ENCODE measurements at regions not wholly inside any gene's neighbourhood (a gene's known extent, or its start where the extent isn't known, plus 50 kb on each side); places are given as distances from the start of the nearest gene placed in this dataset.

DNA sequence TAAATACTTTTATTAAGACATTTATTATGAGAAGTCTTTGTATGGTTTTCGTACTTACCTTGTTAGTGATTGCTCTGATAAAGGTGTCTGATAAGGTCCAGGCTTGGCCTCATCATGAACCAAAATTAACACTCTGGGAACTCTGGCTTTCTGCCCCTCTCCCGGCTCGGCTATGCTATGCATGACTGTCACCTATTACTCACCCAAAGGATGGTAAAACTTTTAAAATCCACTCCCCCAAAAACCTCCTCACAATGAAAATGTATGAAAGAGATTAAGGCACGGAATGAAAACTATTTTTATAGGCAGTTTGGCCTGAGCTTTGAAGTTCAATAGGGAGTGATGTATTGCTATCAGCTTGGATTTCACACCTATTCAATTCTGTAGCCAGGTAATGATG is 217.3 kb upstream of the TBX3 start:
- TF ChIP-seq, protein P1, sequence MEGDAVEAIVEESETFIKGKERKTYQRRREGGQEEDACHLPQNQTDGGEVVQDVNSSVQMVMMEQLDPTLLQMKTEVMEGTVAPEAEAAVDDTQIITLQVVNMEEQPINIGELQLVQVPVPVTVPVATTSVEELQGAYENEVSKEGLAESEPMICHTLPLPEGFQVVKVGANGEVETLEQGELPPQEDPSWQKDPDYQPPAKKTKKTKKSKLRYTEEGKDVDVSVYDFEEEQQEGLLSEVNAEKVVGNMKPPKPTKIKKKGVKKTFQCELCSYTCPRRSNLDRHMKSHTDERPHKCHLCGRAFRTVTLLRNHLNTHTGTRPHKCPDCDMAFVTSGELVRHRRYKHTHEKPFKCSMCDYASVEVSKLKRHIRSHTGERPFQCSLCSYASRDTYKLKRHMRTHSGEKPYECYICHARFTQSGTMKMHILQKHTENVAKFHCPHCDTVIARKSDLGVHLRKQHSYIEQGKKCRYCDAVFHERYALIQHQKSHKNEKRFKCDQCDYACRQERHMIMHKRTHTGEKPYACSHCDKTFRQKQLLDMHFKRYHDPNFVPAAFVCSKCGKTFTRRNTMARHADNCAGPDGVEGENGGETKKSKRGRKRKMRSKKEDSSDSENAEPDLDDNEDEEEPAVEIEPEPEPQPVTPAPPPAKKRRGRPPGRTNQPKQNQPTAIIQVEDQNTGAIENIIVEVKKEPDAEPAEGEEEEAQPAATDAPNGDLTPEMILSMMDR (conservative IDR thresholded peaks at IDR 0.05) = no peak
- TF ChIP-seq ZFX (IDR thresholded peaks at IDR 0.05) = no peak

Measured in C4-2B (cell line).